Motor neuron (in vitro differentiated cells): ENCODE measurements at regions not wholly inside any gene's neighbourhood (a gene's known extent, or its start where the extent isn't known, plus 50 kb on each side); places are given as distances from the start of the nearest gene placed in this dataset.
A peak's percentile ranks its signal among the peaks of the same experiment; 100 is the strongest.
"Not testable (repeated sequence)": the region's sequence is repeated elsewhere in the genome, so short reads cannot be mapped to it uniquely, and the experiment has no call there.

Experiments used
- ATAC-seq, 8 experiments: fragments of 200-7000 bp; cut with Tn5 transposase; replicated peaks in 6 of 8; 2 replicates each; pipeline ENCODE4 v1.8.0; 2021; ENCODE audit warnings: mild to moderate bottlenecking in 8 of 8, moderate library complexity in 8 of 8
- H3K27ac ChIP-seq, 2 donors: fragments of 250-450 bp; sonication (Bioruptor Pico); 2 replicates each; pipeline ENCODE4 v1.9.0; 2021; ENCODE audit warnings: antibody characterized with exemption in 2 of 2, mild to moderate bottlenecking in 2 of 2, moderate library complexity in 1 of 2
- H3K4me1 ChIP-seq, 2 donors: fragments of 250-450 bp; sonication (Bioruptor Pico); replicated peaks in 1 of 2; 2 replicates each; pipeline ENCODE4 v1.6.1; 2021; ENCODE audit warnings: antibody characterized with exemption in 2 of 2, mild to moderate bottlenecking in 2 of 2, moderate library complexity in 1 of 2
- H3K4me3 ChIP-seq, 5 donors: fragments of 250-450 bp; sonication (Bioruptor Pico); 2 replicates each; pipeline ENCODE4 v1.9.0; 2021; ENCODE audit warnings: antibody characterized with exemption in 5 of 5, mild to moderate bottlenecking in 5 of 5, moderate library complexity in 4 of 5
- WGBS, 10 experiments: fragments of 450-650 bp; shearing (Covaris generic); methylation state at CpG; one replicate each; pipeline ENCODE4 v1.0.0; 2022; 5-methylcytosine and 5-hydroxymethylcytosine counted together
- in situ Hi-C, 9 experiments: fragments of 400-800 bp; cut with MboI; loops; one replicate each; pipeline ENCODE4 v1.15.0; 2021; ENCODE audit warnings: low sequenced_read_pairs in 9 of 9, low pct_unique_long_range_greater_than_20kb in 2 of 9; ENCODE audit not compliant: unreplicated experiment in 9 of 9

DNA sequence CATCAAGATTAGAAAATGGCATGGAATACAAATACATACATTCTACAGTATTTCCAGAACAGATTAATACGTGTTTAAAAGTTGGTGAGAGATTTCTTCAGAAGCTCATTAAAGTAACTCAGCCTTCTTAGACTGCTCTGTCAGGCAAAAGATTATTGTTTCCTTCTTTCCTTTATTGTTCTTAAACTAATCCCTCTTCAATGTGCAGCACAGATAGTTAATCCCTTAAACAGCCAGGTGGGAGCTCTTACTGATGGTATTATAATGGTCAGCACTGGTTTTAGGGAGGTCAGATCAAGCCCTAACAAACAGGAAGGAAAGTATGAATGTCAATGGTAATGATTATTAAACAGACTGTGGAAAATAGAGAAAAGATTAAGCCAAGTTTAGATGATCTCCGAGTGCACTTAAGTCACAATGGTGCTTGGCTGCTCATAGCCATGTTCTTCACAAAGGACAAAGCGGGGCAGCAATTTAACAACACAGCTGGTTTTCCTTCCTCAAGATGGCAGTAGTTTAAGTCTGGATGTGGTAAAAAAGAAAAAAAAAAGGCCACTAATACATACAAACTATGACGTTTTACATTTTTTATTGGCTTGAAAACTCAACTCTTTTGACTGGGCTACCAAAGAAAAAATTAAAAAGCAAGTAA, 992.6 kb downstream of the PCDH9 start:
- no peak for ATAC-seq
- no peaks in the 10 kb centered on the region for H3K4me1 ChIP-seq

DNA sequence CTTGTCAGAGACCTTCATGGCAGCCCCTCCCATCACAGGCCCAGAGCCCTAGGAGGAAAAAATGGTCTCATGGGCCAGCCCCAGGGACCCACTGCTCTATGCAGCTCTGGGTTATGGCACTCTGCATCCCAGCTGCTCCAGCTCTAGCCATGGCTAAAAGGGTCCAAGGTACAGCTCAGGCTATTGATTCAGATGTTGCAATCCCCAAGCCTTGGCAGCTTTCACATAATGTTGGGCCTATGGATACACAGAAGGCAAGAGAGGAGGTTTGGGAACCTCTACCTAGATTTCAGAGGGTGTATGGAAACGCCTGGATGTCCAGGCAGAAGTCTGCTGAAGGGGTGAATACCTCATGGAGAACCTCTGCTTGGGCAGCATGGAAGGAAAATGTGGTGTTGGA, 996.0 kb downstream of the PCDH9 start:
- in situ Hi-C loops: no loop called here

More for the DNA sequence above, 992.6 kb downstream of the PCDH9 start:
- Histone ChIP-seq H3K27ac (no peak overlapping the region), H3K4me3 (no peak overlapping the region)
- in situ Hi-C loops: no loop called here
- WGBS, 10 experiments: 7 to 100% (median 69%) methylated on average over 1 to 4 of the region's 4 CpGs

DNA sequence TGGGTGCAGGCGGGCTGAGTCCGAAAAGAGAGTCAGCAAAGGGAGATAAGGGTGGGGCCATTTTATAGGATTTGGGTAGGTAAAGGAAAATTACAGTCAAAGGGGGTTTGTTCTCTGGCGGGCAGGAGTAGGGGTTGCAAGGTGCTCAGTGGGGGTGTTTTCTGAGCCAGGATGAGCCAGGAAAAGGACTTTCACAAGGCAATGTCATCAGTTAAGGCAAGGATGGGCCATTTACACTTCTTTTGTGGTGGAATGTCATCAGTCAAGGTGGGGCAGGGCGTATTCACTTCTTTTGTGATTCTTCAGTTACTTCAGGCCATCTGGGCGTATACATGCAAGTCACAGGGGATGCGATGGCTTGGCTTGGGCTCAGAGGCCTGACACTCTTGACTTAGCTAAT, 998.2 kb downstream of the PCDH9 start:
- ATAC-seq, H3K27ac ChIP-seq, H3K4me3 ChIP-seq, H3K4me1 ChIP-seq, in situ Hi-C loops: not testable (repeated sequence)
- WGBS, 10 experiments: 0 to 60% (median 40%) methylated on average over 1 of the region's 6 CpGs; no CpG with 5 or more reads in 7 of the 10 experiments

More for the DNA sequence above, 996.0 kb downstream of the PCDH9 start:
- no peaks in the 10 kb centered on the region for H3K4me1 ChIP-seq
- H3K27ac ChIP-seq: no peak overlapping the region
- no peak overlapping the region for H3K4me3 ChIP-seq
- 0 to 100% (median 71%) methylated on average over 1 of the region's 1 CpG; no CpG with 5 or more reads in 7 of the 10 experiments for WGBS, 10 experiments
- ATAC-seq: no peak

DNA sequence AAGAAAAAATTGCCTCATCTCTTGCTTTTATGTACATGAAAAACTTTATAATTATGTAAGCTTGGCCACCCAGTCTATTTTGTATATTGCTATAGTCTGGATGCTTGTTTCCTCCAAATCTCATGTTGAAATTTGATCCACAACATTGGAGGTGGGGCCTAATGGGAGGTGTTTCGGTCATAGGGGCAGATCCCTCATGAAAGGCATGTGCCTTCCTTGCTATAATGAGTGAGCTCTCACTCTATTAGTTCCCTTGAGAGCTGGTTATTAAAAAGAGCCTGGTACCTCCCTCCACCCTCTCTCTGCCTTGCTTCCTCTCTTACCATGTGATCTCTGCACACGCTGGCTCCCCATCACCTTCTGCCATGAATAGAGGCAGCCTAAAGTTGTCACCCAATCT, 1005.1 kb downstream of the PCDH9 start:
- 0 to 88% (median 17%) methylated on average over 1 to 2 of the region's 2 CpGs; no CpG with 5 or more reads in 1 of the 10 experiments for WGBS, 10 experiments
- in situ Hi-C loops: no loop called here
- no peak overlapping the region for H3K27ac ChIP-seq
- peak in 7 of 8 experiments; percentile 28 to 96 (median 74) for ATAC-seq
- no peak overlapping the region for H3K4me3 ChIP-seq
- peaks cover 0 to 5% of the 10 kb centered on the region in 2 donors for H3K4me1 ChIP-seq

DNA sequence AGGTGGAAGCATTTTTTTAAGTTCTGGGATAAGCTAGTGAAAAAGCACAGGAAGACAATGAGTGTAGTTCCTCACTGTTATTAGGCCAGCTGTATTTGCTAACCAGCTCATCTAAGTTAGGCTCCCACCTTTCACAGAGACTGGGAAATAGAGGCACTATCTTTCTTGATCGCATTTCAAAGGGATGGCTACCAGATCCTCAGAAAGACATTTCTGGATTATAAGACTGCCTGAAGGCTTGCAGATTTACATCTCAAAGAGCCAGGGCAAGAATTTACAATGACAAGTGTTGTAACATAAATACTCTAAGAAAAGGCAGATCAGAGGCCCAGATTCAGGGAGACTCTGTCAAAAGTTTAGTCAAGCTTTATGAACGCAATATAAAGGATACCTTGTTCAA, 1005.5 kb downstream of the PCDH9 start:
- ATAC-seq: peak in 5 of 8 experiments; percentile 18 to 75 (median 31)
- Histone ChIP-seq H3K27ac (no peak overlapping the region), H3K4me1 (peaks cover 0 to 5% of the 10 kb centered on the region in 2 donors), H3K4me3 (no peak overlapping the region)
- WGBS, 10 experiments: 0 to 80% (median 46%) methylated on average over 1 to 2 of the region's 2 CpGs; no CpG with 5 or more reads in 1 of the 10 experiments
- in situ Hi-C loops: no loop called here

DNA sequence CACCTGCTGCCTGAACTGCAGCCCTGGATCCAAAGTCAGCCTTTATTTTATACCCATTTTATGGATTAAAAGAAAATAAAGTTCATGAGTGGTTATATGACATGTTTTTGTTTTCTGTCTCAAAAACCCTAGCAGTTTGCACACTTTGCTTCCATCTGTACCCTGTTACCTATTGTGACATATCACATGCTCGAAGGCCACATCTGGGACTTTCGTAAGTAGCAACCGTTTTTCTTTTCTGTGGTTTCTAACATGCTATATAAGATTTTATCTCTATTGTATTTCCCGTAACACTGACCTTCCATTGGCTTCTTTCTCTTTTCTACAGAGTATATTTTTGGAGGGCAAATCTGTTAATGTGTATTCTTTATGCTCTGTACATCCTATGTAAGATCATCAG, 1007.2 kb downstream of the PCDH9 start:
- H3K4me1 ChIP-seq: peaks cover 0 to 5% of the 10 kb centered on the region in 2 donors
- no peak for ATAC-seq
- 5 to 100% (median 89%) methylated on average over 2 to 4 of the region's 4 CpGs for whole genome bisulfite sequencing, 10 experiments
- in situ Hi-C loops: no loop called here
- no peak overlapping the region for H3K27ac ChIP-seq
- H3K4me3 ChIP-seq: no peak overlapping the region

DNA sequence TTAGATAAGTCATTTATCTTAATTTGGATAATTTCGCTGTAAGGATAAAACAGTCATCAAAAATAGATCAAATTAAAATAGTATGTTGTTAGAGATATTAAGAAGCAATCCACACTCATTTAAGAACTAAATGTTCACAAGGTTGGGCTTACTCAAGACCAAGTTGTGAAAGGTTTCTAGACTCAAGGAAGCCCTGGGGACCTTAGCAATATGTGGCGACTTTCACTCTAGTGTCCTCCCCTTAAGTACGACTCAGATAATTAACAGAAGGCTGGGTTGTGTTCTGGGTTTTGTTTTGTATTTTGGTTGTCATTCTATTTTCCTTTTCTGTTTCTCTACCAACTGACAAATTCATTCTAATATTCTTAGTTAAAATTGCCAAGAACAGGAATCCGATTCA, 1008.0 kb downstream of the PCDH9 start:
- H3K4me3 ChIP-seq: no peak overlapping the region
- no peak for ATAC-seq
- H3K27ac ChIP-seq: no peak overlapping the region
- 2 to 97% (median 81%) methylated on average over 1 to 4 of the region's 4 CpGs for WGBS, 10 experiments
- in situ Hi-C loops: no loop called here
- peaks cover 0 to 5% of the 10 kb centered on the region in 2 donors for H3K4me1 ChIP-seq

DNA sequence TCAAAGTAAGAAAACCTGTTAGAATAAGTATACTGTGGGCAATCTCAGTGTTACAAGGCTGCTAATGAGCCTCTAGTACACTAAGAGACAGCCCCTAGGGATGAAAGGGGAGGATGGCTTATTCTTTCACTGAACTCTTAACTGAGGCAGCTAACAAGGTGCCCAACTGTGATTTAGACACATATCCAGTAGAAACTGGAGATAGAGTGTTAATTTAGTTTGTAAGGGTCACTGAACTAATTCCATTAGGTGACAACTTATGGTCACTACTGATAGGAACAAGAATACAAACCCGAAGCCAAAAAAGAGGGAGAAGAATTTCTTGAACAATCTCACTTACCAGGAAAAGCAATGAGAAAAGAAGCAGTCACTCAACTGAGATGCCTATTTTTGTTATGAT, 1010.6 kb downstream of the PCDH9 start:
- 0 to 100% (median 61%) methylated on average over 1 of the region's 1 CpG; no CpG with 5 or more reads in 2 of the 10 experiments for WGBS, 10 experiments
- H3K4me3 ChIP-seq: no peak overlapping the region
- peak in 1 of 8 experiments; percentile 43 for ATAC-seq
- H3K4me1 ChIP-seq: peaks cover 0 to 3% of the 10 kb centered on the region in 2 donors
- in situ Hi-C loops: no loop called here
- H3K27ac ChIP-seq: no peak overlapping the region

DNA sequence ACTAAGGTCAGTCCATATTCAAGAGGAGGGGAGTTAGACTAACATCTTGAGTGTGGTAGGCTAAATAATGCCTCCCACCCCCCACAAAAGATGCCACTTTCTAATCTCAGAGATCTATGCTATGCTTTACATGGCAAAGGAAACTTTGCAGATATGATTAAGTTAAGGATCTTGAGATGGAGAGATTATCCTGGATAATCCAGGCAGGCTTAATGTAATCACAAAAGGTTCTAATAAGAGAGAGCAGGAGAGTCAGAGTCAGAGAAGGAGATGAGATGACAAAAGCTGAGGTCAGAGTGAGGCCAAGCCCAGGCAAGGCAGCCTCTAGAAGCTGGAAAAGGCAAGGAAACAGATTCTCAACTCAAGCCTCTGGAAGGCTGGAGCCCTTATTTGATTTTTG, 1011.6 kb downstream of the PCDH9 start:
- Histone ChIP-seq H3K27ac (no peak overlapping the region), H3K4me1 (no peaks in the 10 kb centered on the region), H3K4me3 (no peak overlapping the region)
- in situ Hi-C loops: no loop called here
- no peak for ATAC-seq

DNA sequence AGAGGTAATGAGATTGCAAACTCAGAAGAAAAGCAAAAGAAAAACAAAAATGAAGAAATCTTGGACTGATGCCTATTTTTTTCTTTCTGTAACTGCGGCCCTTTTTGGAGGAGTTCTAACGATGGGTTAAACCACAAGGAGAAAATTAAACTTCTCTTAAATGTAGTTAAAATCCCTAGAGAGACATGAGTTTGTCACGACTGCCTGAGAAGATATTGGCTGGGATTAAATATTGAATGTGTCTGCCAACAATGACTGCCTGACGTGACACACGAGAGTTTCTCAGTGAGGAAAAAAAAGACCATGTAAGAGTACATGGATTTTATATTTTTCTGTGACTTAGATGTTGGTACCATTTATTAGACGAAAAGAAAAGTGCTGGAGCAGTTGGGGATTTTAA, 1013.4 kb downstream of the PCDH9 start:
- no peak for ATAC-seq
- 2 to 100% (median 57%) methylated on average over 1 to 6 of the region's 6 CpGs for WGBS, 10 experiments
- no peak overlapping the region for H3K4me3 ChIP-seq
- H3K4me1 ChIP-seq: no peaks in the 10 kb centered on the region
- in situ Hi-C loops: no loop called here
- no peak overlapping the region for H3K27ac ChIP-seq

DNA sequence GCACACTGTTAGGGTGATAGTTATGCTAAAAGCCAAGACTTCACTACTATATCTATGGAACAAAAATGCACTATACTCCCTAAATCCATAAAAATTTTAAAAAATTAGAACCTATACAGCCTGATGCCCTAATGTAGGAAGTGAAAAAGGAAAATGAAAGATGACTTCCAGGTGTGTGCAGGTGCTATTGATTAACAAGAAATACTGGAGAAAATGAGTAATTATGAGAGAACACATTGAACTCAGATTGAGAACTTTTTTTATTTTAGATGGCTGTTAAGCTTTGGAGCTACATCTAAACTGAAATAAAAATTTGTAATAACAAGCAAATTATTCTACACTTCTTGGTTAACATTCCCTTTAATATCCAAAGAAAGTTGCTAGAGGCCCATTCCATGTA, 1015.7 kb downstream of the PCDH9 start:
- no peaks in the 10 kb centered on the region for H3K4me1 ChIP-seq
- no peak for ATAC-seq
- no peak overlapping the region for H3K27ac ChIP-seq
- in situ Hi-C loops: no loop called here
- H3K4me3 ChIP-seq: no peak overlapping the region

DNA sequence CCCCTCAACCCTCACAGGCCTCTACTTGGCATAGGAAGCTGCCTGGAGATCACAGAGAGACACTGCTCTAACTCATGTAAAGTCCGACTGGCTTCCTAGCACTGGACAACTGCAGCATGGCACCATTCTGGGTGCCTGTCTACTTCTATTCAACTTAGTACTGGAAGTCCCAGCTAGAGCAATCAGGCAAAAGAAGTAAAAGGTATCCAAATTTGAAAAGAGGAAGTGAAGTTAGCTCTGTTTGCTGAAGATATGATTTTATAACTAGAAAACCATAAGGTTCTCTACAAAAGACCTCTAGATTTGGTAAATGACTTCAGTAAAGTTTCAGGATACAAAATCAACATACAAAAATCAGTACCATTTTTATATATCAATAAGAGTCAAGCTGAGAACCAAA, 1017.6 kb downstream of the PCDH9 start:
- in situ Hi-C loops: no loop called here
- no peaks in the 10 kb centered on the region for H3K4me1 ChIP-seq
- H3K4me3 ChIP-seq: no peak overlapping the region
- ATAC-seq: no peak
- WGBS, 10 experiments: 80 to 100% methylated on average over 1 of the region's 1 CpG; no CpG with 5 or more reads in 8 of the 10 experiments
- H3K27ac ChIP-seq: no peak overlapping the region

DNA sequence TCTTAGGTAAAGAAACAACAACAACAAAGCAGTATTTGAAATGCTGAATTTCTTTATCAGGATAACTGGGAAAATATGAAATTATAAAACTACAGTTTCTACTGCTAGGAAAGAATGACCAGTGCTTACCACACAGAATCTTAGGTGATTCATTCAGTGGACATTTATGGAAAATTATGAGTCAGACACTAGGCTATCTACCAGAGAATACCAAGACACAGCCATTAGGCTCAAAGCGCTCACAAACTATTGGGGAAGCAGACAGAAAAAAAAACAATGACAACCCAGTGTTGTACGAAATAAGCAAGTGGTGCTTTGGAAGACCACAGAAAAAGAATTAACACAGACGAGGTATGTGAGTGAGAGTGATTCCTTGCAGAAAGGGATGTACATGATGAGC, 1019.5 kb downstream of the PCDH9 start:
- Histone ChIP-seq H3K4me1 (no peaks in the 10 kb centered on the region), H3K4me3 (no peak overlapping the region), H3K27ac (no peak overlapping the region)
- in situ Hi-C loops: no loop called here
- ATAC-seq: peak in 2 of 8 experiments; percentile 76 to 99
- 7 to 100% (median 77%) methylated on average over 2 to 3 of the region's 3 CpGs; no CpG with 5 or more reads in 1 of the 10 experiments for WGBS, 10 experiments

DNA sequence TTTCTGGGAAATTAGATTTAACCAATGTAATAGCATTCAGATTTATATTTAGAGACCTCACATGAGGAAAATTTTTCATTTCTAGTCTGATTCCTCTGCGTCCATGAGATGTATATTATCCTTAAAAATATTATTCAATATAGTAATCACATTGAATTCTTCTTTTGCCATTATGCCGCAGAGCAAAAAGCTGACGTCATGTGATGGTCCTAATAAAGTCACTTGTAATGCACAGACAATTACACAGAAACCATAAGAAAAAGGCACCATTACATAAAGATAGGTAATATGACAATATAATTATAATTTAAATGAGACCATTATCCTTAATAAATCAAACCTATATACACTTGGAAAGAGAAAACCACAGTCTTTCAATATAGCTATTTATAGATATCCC, 1021.5 kb downstream of the PCDH9 start:
- Histone ChIP-seq H3K4me1 (no peaks in the 10 kb centered on the region), H3K27ac (no peak overlapping the region), H3K4me3 (no peak overlapping the region)
- no peak for ATAC-seq
- in situ Hi-C loops: no loop called here
- WGBS, 10 experiments: 10 to 100% (median 67%) methylated on average over 1 to 3 of the region's 3 CpGs
